Esophagus squamous epithelium (tissue), 5 donors: ENCODE measurements at regions not wholly inside any gene's neighbourhood (a gene's known extent, or its start where the extent isn't known, plus 50 kb on each side); places are given as distances from the start of the nearest gene placed in this dataset.

ENCODE experiments used
- DNase-seq: peaks from one replicate; lab custom pipeline; 2025; lab: John Stamatoyannopoulos, UW
- H3K27ac ChIP-seq, 4 donors: fragments of 200-600 bp; sonication (generic); one replicate each; pipeline ENCODE4 v1.5.1; 2016 to 2019; ENCODE audit warnings: mild to moderate bottlenecking in 1 of 4
- H3K27me3 ChIP-seq, 4 donors: fragments of 200-600 bp; sonication (generic); 1 replicate in 3 of 4; 2 replicates in 1 of 4; pipeline versions ENCODE4 v1.5.1 to v1.6.0; 2017 to 2021; ENCODE audit warnings: antibody characterized with exemption in 1 of 4
- H3K36me3 ChIP-seq, 3 donors: fragments of 200-600 bp; sonication (generic); one replicate each; pipeline ENCODE4 v1.5.1; 2016 to 2019
- H3K4me1 ChIP-seq, 3 donors: fragments of 200-600 bp; sonication (generic); one replicate each; pipeline ENCODE4 v1.5.1; 2017 to 2019
- H3K4me3 ChIP-seq, 4 donors: fragments of 200-600 bp; sonication (generic); 1 replicate in 3 of 4; 2 replicates in 1 of 4; pipeline ENCODE4 v1.5.1; 2016 to 2019; ENCODE audit warnings: mild to moderate bottlenecking in 2 of 4, moderate library complexity in 1 of 4
- H3K9me3 ChIP-seq, 3 donors: fragments of 200-600 bp; sonication (generic); one replicate each; pipeline ENCODE4 v1.5.1; 2016 to 2019
- CTCF ChIP-seq, 6 experiments: fragments of 450-650 bp in 4 of 6; fragments of 200-600 bp in 2 of 6; sonication (generic) in 2 of 6; IDR thresholded peaks; one replicate each; pipeline ENCODE4 v1.5.1; 2016 to 2019; ENCODE audit warnings: antibody characterized with exemption in 6 of 6, mild to moderate bottlenecking in 4 of 6, moderate library complexity in 4 of 6
- POLR2A ChIP-seq, 4 donors: fragments of 450-650 bp; IDR thresholded peaks; one replicate each; pipeline ENCODE4 v1.6.1; 2017; ENCODE audit warnings: antibody characterized with exemption in 4 of 4, mild to moderate bottlenecking in 4 of 4, moderate library complexity in 3 of 4
- WGBS, 2 donors: methylation state at CpG; one replicate each; pipeline ENCODE4 v1.1.5; 2018; 5-methylcytosine and 5-hydroxymethylcytosine counted together
- intact Hi-C: fragments of 100-400 bp; cut with DNase I; formaldehyde crosslinking; loops from one replicate; pipeline ENCODE4 v1.15.0; 2022
- donor health status: DM: yes; HTN: yes; CAD: no.

- no peaks in the 10 kb centered on the region for H3K27me3 ChIP-seq
- no peak for DNase-seq
- peak; percentile 44 to 76 (median 66) for TF ChIP-seq CTCF (IDR thresholded peaks at IDR 0.05)
- no peak for TF ChIP-seq POLR2A (IDR thresholded peaks at IDR 0.05)
- no peaks in the 10 kb centered on the region for H3K9me3 ChIP-seq
- H3K36me3 ChIP-seq: no peaks in the 10 kb centered on the region
- intact Hi-C loops: no loop called here
- WGBS, 2 donors: 24 to 28% methylated on average over 5 of the region's 5 CpGs
- H3K27ac ChIP-seq: no peak overlapping the region
- H3K4me3 ChIP-seq: no peak overlapping the region
- H3K4me1 ChIP-seq: no peaks in the 10 kb centered on the region
Measured at GRCh38 chr1:213374369-213374768, 323.3 kb downstream of the RPS6KC1 start.

DNA sequence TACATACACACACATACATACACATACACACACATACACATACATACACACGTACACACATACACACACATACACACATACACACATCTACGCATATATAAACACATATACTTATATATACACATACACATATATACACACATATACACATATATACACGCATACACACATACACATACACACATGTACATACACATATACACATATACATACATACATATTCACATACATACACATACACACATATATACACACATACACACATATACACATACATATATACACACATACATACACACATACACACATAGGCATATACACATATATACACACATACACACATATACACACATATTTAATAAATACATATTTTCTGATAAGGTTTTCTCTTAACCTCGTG, 324.0 kb downstream of the RPS6KC1 start:
- H3K4me1 ChIP-seq: no peaks in the 10 kb centered on the region
- no peaks in the 10 kb centered on the region for H3K9me3 ChIP-seq
- DNase-seq: no peak
- H3K36me3 ChIP-seq: no peaks in the 10 kb centered on the region
- intact Hi-C loops: no loop called here
- WGBS, 2 donors: 87 to 90% methylated on average over 4 of the region's 4 CpGs
- H3K27ac ChIP-seq: no peak overlapping the region
- no peak for TF ChIP-seq POLR2A (IDR thresholded peaks at IDR 0.05)
- no peak for TF ChIP-seq CTCF (IDR thresholded peaks at IDR 0.05)
- no peak overlapping the region for H3K4me3 ChIP-seq
- no peaks in the 10 kb centered on the region for H3K27me3 ChIP-seq

DNA sequence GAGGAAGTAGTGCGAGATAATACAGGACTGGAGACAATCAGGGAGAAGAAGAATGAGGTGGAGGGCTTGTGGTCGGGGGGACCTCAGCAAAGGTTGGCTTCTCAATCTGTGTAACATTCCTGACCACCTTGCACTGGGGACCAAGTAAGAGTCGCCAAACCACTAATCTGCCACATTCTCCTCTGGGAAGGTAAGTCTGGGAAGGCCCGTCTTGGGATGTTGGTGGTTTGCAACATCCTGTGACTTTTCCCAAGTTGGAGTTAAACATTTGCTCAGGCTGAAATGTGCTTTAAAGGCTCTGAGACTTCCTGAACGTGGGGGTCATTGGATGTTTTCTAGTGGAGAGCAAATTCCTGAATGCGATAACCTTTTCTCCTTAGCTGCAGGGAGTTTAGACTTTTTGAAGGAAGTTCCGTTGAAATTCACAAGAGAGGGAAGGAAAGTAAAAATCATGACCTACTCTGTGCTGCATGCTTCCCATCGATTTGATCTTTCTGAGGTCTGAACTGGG, 325.9 kb downstream of the RPS6KC1 start:
- Histone ChIP-seq H3K27me3 (no peaks in the 10 kb centered on the region), H3K27ac (no peak overlapping the region), H3K4me1 (peaks cover 0 to 6% (median 0%) of the 10 kb centered on the region in 3 donors), H3K9me3 (no peaks in the 10 kb centered on the region), H3K36me3 (no peaks in the 10 kb centered on the region), H3K4me3 (no peak overlapping the region)
- no peak for TF ChIP-seq CTCF (IDR thresholded peaks at IDR 0.05)
- TF ChIP-seq POLR2A (IDR thresholded peaks at IDR 0.05): no peak
- no peak for DNase-seq
- WGBS, 2 donors: 52 to 60% methylated on average over 7 to 8 of the region's 8 CpGs
- intact Hi-C loops: no loop called here

DNA sequence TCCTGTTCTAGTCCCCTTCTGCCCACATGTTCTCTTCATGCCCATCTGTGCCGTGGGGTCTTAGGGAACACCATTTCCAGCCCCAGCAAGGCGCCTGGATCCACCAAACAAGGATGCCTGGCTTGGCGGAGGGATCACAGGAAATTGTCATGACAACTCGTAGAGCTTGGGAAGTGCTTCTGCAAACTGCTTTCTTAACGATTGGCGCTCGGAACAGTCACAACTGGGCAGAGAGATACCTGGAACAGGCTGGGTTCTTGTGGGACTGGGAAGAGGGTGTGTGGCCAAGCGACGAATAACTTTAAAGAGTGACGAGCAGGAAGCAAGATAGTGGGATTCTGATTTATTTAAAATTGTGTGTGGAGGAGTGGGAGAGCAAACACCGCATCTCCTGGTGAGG, 329.8 kb downstream of the RPS6KC1 start:
- Histone ChIP-seq H3K4me1 (peaks cover 0 to 9% (median 0%) of the 10 kb centered on the region in 3 donors), H3K9me3 (no peaks in the 10 kb centered on the region), H3K36me3 (no peaks in the 10 kb centered on the region), H3K4me3 (no peak overlapping the region), H3K27ac (no peak overlapping the region), H3K27me3 (no peaks in the 10 kb centered on the region)
- intact Hi-C loops: no loop called here
- DNase-seq: no peak
- WGBS, 2 donors: 80 to 81% methylated on average over 10 to 11 of the region's 11 CpGs
- TF ChIP-seq POLR2A (IDR thresholded peaks at IDR 0.05) (no peak), CTCF (IDR thresholded peaks at IDR 0.05) (no peak)

- TF ChIP-seq CTCF (IDR thresholded peaks at IDR 0.05): no peak
- no peak for TF ChIP-seq POLR2A (IDR thresholded peaks at IDR 0.05)
- peak overlapping the region in 1 of 4 donors; percentile 21 for H3K4me3 ChIP-seq
- WGBS, 2 donors: 27 to 34% methylated on average over 6 to 14 of the region's 17 CpGs
- no peak overlapping the region for H3K27ac ChIP-seq
- no peaks in the 10 kb centered on the region for H3K9me3 ChIP-seq
- no peaks in the 10 kb centered on the region for H3K36me3 ChIP-seq
- DNase-seq: no peak
- H3K4me1 ChIP-seq: peaks cover 0 to 9% (median 0%) of the 10 kb centered on the region in 3 donors
- H3K27me3 ChIP-seq: no peaks in the 10 kb centered on the region
- intact Hi-C loops: no loop called here
Measured at GRCh38 chr1:213381572-213382084, 330.6 kb downstream of the RPS6KC1 start.
